ENCODE measurements at regions not wholly inside any gene's neighbourhood (a gene's known extent, or its start where the extent isn't known, plus 50 kb on each side); places are given as distances from the start of the nearest gene placed in this dataset.

GRCh38 chr2:153320879-153321278, 157.7 kb downstream of the RPRM start:
- H3K27ac ChIP-seq (ENCODE audit: low read depth, low read length), result no peak overlapping the region
- no peaks in the 10 kb centered on the region for H3K36me3 ChIP-seq (ENCODE audit: control insufficient read depth, insufficient read depth, low read length)
- no peaks in the 10 kb centered on the region for H3K4me1 ChIP-seq (ENCODE audit: control insufficient read depth, insufficient read depth, low read length)
- no peaks in the 10 kb centered on the region for H3K9me3 ChIP-seq (ENCODE audit: control insufficient read depth, insufficient read depth, low read length)
- DNase-seq (ENCODE audit: low read depth in 4 of 6, low spot score in 6 of 6), result no peak
- no peaks in the 10 kb centered on the region for H3K27me3 ChIP-seq (ENCODE audit: control insufficient read depth, insufficient read depth, low read length)
- H3K4me3 ChIP-seq (ENCODE audit: low read depth, low read length), result no peak overlapping the region

DNA sequence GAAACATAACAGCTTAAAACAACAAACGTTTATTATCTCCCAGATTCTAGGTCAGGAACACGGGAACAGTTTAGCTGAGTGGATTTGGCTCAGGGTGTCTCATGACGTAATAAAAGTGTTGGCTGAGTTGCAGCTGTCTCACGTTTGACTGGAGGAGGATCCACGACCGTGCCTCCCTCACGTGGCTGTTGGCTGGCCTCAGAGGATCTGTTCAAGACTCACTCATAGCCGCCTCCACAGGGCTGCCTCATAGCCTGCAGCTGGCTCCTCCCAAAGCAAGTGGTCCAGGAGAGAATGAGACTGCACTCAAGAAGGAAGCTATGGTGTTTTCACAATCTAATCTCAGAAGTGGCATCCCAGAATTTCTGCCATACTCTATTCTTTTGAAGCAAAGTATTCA, 167.1 kb downstream of the RPRM start:
- no peak for DNase-seq (ENCODE audit: low read depth in 4 of 6, low spot score in 6 of 6)
- no peak overlapping the region for H3K4me3 ChIP-seq (ENCODE audit: low read depth, low read length)
- no peaks in the 10 kb centered on the region for H3K36me3 ChIP-seq (ENCODE audit: control insufficient read depth, insufficient read depth, low read length)
- H3K9me3 ChIP-seq (ENCODE audit: control insufficient read depth, insufficient read depth, low read length), result no peaks in the 10 kb centered on the region
- 57% methylated on average over 7 of the region's 8 CpGs for WGBS (ENCODE audit: insufficient coverage)
- H3K27ac ChIP-seq (ENCODE audit: low read depth, low read length), result no peak overlapping the region
- no peaks in the 10 kb centered on the region for H3K4me1 ChIP-seq (ENCODE audit: control insufficient read depth, insufficient read depth, low read length)
- no peaks in the 10 kb centered on the region for H3K27me3 ChIP-seq (ENCODE audit: control insufficient read depth, insufficient read depth, low read length)

- DNase-seq (ENCODE audit: low read depth in 4 of 6, low spot score in 6 of 6), result no peak
- Histone ChIP-seq H3K36me3 (ENCODE audit: control insufficient read depth, insufficient read depth, low read length) (no peaks in the 10 kb centered on the region), H3K4me3 (ENCODE audit: low read depth, low read length) (no peak overlapping the region), H3K9me3 (ENCODE audit: control insufficient read depth, insufficient read depth, low read length) (no peaks in the 10 kb centered on the region), H3K27ac (ENCODE audit: low read depth, low read length) (no peak overlapping the region), H3K4me1 (ENCODE audit: control insufficient read depth, insufficient read depth, low read length) (no peaks in the 10 kb centered on the region), H3K27me3 (ENCODE audit: control insufficient read depth, insufficient read depth, low read length) (no peaks in the 10 kb centered on the region)
- 100% methylated on average over 1 of the region's 2 CpGs for WGBS (ENCODE audit: insufficient coverage)
Observed at GRCh38 chr2:153308466-153308865, 170.1 kb downstream of the RPRM start.

- H3K4me1 ChIP-seq (ENCODE audit: control insufficient read depth, insufficient read depth, low read length), result no peaks in the 10 kb centered on the region
- no CpG with 5 or more reads among the region's 3 CpGs for WGBS (ENCODE audit: insufficient coverage)
- no peak overlapping the region for H3K4me3 ChIP-seq (ENCODE audit: low read depth, low read length)
- H3K36me3 ChIP-seq (ENCODE audit: control insufficient read depth, insufficient read depth, low read length), result no peaks in the 10 kb centered on the region
- no peak overlapping the region for H3K27ac ChIP-seq (ENCODE audit: low read depth, low read length)
- no peaks in the 10 kb centered on the region for H3K27me3 ChIP-seq (ENCODE audit: control insufficient read depth, insufficient read depth, low read length)
- DNase-seq (ENCODE audit: low read depth in 4 of 6, low spot score in 6 of 6), result no peak
- H3K9me3 ChIP-seq (ENCODE audit: control insufficient read depth, insufficient read depth, low read length), result no peaks in the 10 kb centered on the region
Observed at GRCh38 chr2:153307223-153307622, 171.3 kb downstream of the RPRM start.

DNA sequence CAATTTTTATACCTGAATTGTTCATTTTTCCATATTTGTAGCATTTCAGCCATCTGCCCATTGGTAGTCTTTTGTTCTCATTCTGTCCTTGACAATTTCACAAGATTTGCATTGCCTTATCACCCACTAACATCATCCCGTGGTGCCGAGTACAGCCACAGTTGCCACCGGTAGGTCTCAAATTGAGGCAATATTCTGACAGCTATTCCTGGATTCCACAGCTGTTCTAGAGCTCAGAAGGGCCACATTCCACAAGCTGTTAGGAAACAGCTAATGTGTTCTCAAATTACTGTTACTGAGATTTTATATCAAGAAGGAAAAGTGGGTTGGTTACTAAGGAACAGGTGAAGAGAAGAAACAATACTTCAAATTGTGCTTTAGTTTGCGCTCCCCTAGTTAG, 178.8 kb downstream of the RPRM start:
- H3K27me3 ChIP-seq (ENCODE audit: control insufficient read depth, insufficient read depth, low read length), result no peaks in the 10 kb centered on the region
- H3K4me3 ChIP-seq (ENCODE audit: low read depth, low read length), result no peak overlapping the region
- WGBS (ENCODE audit: insufficient coverage), result 82% methylated on average over 3 of the region's 4 CpGs
- H3K4me1 ChIP-seq (ENCODE audit: control insufficient read depth, insufficient read depth, low read length), result no peaks in the 10 kb centered on the region
- H3K27ac ChIP-seq (ENCODE audit: low read depth, low read length), result no peak overlapping the region
- DNase-seq (ENCODE audit: low read depth in 4 of 6, low spot score in 6 of 6), result no peak
- H3K36me3 ChIP-seq (ENCODE audit: control insufficient read depth, insufficient read depth, low read length), result no peaks in the 10 kb centered on the region
- H3K9me3 ChIP-seq (ENCODE audit: control insufficient read depth, insufficient read depth, low read length), result no peaks in the 10 kb centered on the region

- DNase-seq (ENCODE audit: low read depth in 4 of 6, low spot score in 6 of 6), result no peak
- Histone ChIP-seq H3K4me3 (ENCODE audit: low read depth, low read length) (no peak overlapping the region), H3K27me3 (ENCODE audit: control insufficient read depth, insufficient read depth, low read length) (no peaks in the 10 kb centered on the region), H3K27ac (ENCODE audit: low read depth, low read length) (no peak overlapping the region), H3K36me3 (ENCODE audit: control insufficient read depth, insufficient read depth, low read length) (no peaks in the 10 kb centered on the region), H3K9me3 (ENCODE audit: control insufficient read depth, insufficient read depth, low read length) (no peaks in the 10 kb centered on the region), H3K4me1 (ENCODE audit: control insufficient read depth, insufficient read depth, low read length) (no peaks in the 10 kb centered on the region)
- WGBS (ENCODE audit: insufficient coverage), result 100% methylated on average over 1 of the region's 3 CpGs
Observed at GRCh38 chr2:153299217-153299616, 179.3 kb downstream of the RPRM start.

- WGBS (ENCODE audit: insufficient coverage), result 50% methylated on average over 1 of the region's 2 CpGs
- Histone ChIP-seq H3K36me3 (ENCODE audit: control insufficient read depth, insufficient read depth, low read length) (no peaks in the 10 kb centered on the region), H3K4me1 (ENCODE audit: control insufficient read depth, insufficient read depth, low read length) (no peaks in the 10 kb centered on the region), H3K27me3 (ENCODE audit: control insufficient read depth, insufficient read depth, low read length) (no peaks in the 10 kb centered on the region), H3K4me3 (ENCODE audit: low read depth, low read length) (no peak overlapping the region), H3K27ac (ENCODE audit: low read depth, low read length) (no peak overlapping the region), H3K9me3 (ENCODE audit: control insufficient read depth, insufficient read depth, low read length) (no peaks in the 10 kb centered on the region)
- no peak for DNase-seq (ENCODE audit: low read depth in 4 of 6, low spot score in 6 of 6)
Observed at GRCh38 chr2:153294199-153294786, 184.3 kb downstream of the RPRM start.

- Histone ChIP-seq H3K27ac (ENCODE audit: low read depth, low read length) (no peak overlapping the region), H3K27me3 (ENCODE audit: control insufficient read depth, insufficient read depth, low read length) (no peaks in the 10 kb centered on the region), H3K4me1 (ENCODE audit: control insufficient read depth, insufficient read depth, low read length) (no peaks in the 10 kb centered on the region), H3K4me3 (ENCODE audit: low read depth, low read length) (no peak overlapping the region), H3K9me3 (ENCODE audit: control insufficient read depth, insufficient read depth, low read length) (no peaks in the 10 kb centered on the region), H3K36me3 (ENCODE audit: control insufficient read depth, insufficient read depth, low read length) (no peaks in the 10 kb centered on the region)
- WGBS (ENCODE audit: insufficient coverage), result 96% methylated on average over 3 of the region's 5 CpGs
- no peak for DNase-seq (ENCODE audit: low read depth in 4 of 6, low spot score in 6 of 6)
Observed at GRCh38 chr2:153291718-153292117, 186.8 kb downstream of the RPRM start.

- WGBS (ENCODE audit: insufficient coverage), result 38% methylated on average over 24 of the region's 24 CpGs
- Histone ChIP-seq H3K4me3 (ENCODE audit: low read depth, low read length) (peak overlapping the region; percentile 5), H3K4me1 (ENCODE audit: control insufficient read depth, insufficient read depth, low read length) (no peaks in the 10 kb centered on the region), H3K27ac (ENCODE audit: low read depth, low read length) (no peak overlapping the region), H3K27me3 (ENCODE audit: control insufficient read depth, insufficient read depth, low read length) (no peaks in the 10 kb centered on the region), H3K9me3 (ENCODE audit: control insufficient read depth, insufficient read depth, low read length) (no peaks in the 10 kb centered on the region), H3K36me3 (ENCODE audit: control insufficient read depth, insufficient read depth, low read length) (no peaks in the 10 kb centered on the region)
- DNase-seq (ENCODE audit: low read depth in 4 of 6, low spot score in 6 of 6), result peak in 2 of 6 donors; percentile 24 to 26
Observed at GRCh38 chr2:153287109-153287801, 191.3 kb downstream of the RPRM start.

DNA sequence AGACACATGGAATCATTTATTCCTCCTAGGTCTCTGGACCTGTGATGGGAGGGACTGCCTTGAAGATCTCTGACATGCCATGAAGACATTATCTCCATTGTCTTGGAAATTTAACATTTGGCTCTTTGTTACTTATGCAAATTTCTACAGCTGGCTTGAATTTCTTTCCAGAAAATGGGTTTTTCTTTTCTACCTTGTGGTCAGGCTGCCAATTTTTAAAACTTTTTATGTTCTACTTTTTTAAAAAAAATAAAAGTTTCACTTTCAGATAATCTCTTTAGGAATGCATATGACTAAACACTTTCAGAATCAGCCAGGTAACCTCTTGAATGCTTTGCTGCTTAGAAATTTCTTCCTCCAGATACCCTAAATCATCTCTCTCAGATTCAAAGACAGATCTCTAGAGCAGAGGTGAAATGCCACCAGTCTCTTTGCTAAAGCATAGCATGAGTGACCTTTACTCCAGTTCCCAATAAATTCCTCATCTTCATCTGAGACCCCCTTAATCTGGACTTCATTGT, 209.6 kb downstream of the RPRM start:
- Histone ChIP-seq H3K27ac (ENCODE audit: low read depth, low read length) (no peak overlapping the region), H3K4me1 (ENCODE audit: control insufficient read depth, insufficient read depth, low read length) (no peaks in the 10 kb centered on the region)

More for the DNA sequence above, 209.6 kb downstream of the RPRM start:
- DNase-seq (ENCODE audit: low read depth in 4 of 6, low spot score in 6 of 6), result no peak
- Histone ChIP-seq H3K36me3 (ENCODE audit: control insufficient read depth, insufficient read depth, low read length) (no peaks in the 10 kb centered on the region), H3K9me3 (ENCODE audit: control insufficient read depth, insufficient read depth, low read length) (no peaks in the 10 kb centered on the region), H3K27me3 (ENCODE audit: control insufficient read depth, insufficient read depth, low read length) (no peaks in the 10 kb centered on the region), H3K4me3 (ENCODE audit: low read depth, low read length) (no peak overlapping the region)
